Midbrain (tissue), 1 donor: ENCODE measurements at regions not wholly inside any gene's neighbourhood (a gene's known extent, or its start where the extent isn't known, plus 50 kb on each side); places are given as distances from the start of the nearest gene placed in this dataset.

Source experiments
- DNase-seq: peaks from one replicate; lab custom pipeline; 2025; lab: John Stamatoyannopoulos, UW

- no peak for DNase-seq
Measured at GRCh38 chr10:104505521-104506042, 135.5 kb upstream of the SORCS3 start.

DNA sequence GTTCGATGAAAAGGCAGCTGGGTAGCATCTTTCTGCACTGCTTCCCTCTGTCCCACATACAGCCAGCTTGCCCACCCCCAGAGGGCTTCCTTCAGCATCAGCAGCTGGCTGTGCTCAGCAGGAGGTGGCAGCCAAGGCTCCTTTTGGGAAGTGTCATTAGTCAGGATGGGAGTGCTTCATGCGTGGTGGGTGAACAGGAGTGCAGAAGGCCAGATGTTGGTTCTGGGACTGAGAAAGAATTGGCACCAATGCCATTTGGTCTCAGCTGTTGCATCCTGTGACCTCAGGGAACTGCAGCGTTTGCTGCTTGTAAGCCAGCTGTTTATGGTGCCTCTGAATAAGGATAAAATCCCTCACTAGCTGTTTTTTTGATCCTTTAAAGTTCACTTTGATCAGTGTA is 131.1 kb upstream of the SORCS3 start:
- no peak for DNase-seq

GRCh38 chr10:104510644-104511043 is 130.4 kb upstream of the SORCS3 start:
- no peak for DNase-seq

GRCh38 chr10:104512800-104513199 is 128.3 kb upstream of the SORCS3 start:
- DNase-seq, result no peak

DNA sequence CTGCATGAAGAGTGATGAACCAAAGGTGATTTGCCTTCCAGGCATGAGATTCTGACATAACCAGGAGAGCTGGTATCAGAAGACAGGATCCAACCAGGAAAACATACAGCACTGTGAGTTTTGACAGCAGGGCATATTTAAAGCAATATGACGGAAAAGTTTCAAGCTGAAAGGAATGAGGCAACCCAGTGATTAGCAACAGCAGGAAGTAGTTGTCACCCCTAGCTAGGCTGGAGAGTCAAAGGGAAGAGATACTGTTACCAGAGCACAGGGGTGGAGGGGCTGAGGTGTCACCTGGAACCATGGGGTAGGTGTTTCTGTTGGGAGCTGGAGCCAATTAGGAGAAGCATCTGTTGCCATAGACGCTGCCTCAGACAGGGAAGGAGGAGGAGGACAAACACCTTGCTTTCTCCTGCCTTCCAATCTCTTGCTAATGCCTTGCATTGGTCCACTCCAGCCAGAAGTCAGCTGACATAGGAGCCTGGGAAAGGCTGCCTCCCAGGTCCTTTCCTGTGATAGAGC is 125.4 kb upstream of the SORCS3 start:
- no peak for DNase-seq

DNA sequence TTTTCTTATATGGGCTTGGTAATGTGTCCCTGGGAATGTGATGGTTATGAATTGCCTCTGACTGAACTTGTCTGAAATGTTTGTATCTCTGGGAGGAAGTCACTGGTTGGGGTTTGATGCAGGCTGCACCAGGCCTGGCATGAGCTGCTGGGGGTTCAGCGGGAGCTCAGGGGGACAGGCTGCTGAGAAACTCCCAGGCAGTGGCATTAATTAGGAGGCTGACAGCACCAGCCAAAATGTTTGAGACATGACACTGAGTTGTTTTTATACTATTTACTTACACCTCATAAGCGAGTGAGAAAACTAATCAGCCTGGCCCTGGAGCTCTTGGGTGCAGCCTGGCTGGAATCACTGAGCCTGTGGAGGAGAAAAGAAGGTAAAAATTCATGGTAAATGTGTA is 124.1 kb upstream of the SORCS3 start:
- DNase-seq, result no peak

GRCh38 chr10:104517946-104518345 is 123.1 kb upstream of the SORCS3 start:
- DNase-seq, result no peak

GRCh38 chr10:104518891-104519290 is 122.2 kb upstream of the SORCS3 start:
- no peak for DNase-seq

GRCh38 chr10:104520653-104521052 is 120.4 kb upstream of the SORCS3 start:
- no peak for DNase-seq

GRCh38 chr10:104521901-104522694 is 119.0 kb upstream of the SORCS3 start:
- DNase-seq, result peak; percentile 26

GRCh38 chr10:104526188-104526587 is 114.9 kb upstream of the SORCS3 start:
- no peak for DNase-seq

DNA sequence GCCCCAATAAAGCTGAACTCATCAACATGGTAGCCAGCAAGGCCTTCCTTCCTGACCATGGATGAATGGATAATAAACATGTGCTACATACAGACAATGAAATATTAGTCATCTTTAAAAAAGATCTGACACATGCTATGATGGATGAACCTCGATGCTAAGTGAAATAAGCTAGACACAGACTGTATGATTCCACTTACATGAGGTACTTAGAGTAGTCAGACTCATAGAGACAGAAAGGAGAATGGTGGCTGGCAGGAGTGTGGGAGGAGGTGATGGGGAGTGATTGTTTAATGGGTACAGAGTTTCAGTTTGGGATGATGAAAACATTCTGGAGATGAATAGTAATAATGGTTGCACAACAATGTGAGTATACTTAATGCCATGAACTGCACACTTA is 114.1 kb upstream of the SORCS3 start:
- DNase-seq, result no peak

- no peak for DNase-seq
Measured at GRCh38 chr10:104540181-104540580, 100.9 kb upstream of the SORCS3 start.

DNA sequence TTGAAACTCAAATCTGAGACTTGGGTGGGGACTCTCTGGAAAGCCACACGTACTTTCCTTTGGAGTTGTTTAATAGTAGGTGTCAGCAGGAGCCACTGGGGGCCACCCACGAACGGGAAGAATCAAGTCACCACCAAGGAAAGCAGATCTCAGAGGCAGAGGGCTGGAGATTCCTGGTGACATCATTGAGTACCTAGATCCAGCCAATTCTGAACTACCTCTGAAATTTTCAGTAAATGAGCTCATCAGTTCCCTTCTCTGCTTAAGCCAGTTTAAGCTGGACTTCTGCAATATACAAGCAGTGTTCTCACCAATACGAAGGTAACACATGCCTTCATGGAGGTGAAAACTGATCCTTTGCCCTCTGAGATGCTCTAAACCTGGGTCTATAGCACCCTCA is 99.3 kb upstream of the SORCS3 start:
- no peak for DNase-seq

GRCh38 chr10:104546336-104546735 is 94.8 kb upstream of the SORCS3 start:
- no peak for DNase-seq

- DNase-seq, result no peak
Measured at GRCh38 chr10:104546756-104547155, 94.3 kb upstream of the SORCS3 start.

GRCh38 chr10:104548090-104548489 is 93.0 kb upstream of the SORCS3 start:
- no peak for DNase-seq

GRCh38 chr10:104556831-104557230 is 84.3 kb upstream of the SORCS3 start:
- DNase-seq, result no peak

DNA sequence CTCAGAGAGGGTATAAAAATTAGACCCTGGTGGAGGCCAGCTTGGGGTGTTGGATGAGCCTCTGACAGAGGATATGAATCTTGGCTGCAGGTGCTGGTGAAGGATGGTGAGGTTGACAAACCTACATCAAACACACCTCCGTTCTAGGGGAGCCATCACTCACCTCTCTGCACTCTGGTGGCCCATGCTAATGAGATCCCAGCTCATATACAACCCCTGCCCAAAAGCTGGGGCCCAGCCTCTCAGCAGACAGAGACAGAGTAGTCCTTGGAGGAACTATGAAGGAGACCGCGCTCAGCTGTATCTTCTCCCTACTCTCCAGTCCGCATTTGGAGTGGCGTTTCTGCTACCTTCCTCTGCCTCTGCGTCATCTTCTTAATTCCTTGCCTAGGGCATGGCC is 83.1 kb upstream of the SORCS3 start:
- DNase-seq, result no peak

GRCh38 chr10:104559935-104560334 is 81.2 kb upstream of the SORCS3 start:
- no peak for DNase-seq

DNA sequence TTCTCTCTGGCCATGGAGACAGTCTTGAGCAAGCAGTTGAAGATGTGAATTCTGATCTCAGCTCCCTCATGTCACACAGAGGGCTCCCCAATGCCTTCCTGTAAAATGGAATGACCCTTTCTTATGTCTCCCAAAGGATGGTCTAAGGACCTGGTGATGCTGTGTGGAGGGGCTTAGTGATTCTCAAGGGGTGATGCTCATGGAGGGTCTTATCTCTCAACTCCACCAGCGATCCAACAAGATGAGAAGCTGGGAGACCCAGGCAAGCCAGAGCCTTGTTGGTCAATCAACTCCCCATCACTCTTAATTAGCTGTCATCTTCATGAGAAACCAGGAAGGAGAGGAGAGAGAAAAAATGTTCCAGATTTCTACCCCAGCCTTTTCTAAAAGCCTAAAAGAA is 78.0 kb upstream of the SORCS3 start:
- DNase-seq, result no peak

DNA sequence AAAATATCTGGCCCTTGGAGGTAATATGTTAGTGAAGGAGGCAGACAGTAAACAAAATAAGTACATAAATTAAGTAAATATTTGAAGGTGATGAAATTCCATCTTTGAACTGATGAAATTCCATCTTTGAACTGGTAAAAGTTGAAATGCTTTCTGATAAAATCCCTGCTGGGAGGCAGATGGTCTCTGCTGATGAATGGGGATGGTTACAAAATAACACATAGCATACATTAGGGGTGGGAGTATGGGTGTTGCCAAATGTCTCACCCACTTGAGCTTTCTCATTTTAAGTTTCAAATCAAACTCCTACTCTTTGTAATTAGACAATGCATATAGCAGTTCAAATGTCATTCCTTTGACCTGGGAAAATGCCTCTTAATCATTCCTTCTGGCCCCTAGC is 77.5 kb upstream of the SORCS3 start:
- DNase-seq, result no peak

- DNase-seq, result no peak
Measured at GRCh38 chr10:104574427-104574826, 66.7 kb upstream of the SORCS3 start.

DNA sequence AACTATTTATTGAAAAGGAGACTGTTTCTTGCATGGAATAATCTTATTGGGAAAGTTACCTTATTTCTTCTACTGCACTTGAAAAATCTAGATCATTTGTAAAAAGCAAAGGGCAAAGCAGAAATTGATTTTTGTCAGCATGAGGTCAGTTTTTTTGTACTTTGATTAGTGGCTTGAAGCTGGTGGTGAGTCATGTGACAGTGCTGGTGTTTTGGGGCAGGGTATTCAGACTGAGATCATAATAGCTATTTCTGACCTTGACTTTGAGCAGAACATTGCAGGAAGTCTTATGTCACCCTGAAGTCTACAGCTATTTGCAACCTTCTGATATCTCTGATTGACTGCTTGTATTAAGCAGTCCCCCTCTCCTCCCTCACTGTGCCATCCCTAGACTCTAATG is 66.3 kb upstream of the SORCS3 start:
- no peak for DNase-seq
